ENCODE measurements at regions not wholly inside any gene's neighbourhood (a gene's known extent, or its start where the extent isn't known, plus 50 kb on each side); places are given as distances from the start of the nearest gene placed in this dataset.

DNA sequence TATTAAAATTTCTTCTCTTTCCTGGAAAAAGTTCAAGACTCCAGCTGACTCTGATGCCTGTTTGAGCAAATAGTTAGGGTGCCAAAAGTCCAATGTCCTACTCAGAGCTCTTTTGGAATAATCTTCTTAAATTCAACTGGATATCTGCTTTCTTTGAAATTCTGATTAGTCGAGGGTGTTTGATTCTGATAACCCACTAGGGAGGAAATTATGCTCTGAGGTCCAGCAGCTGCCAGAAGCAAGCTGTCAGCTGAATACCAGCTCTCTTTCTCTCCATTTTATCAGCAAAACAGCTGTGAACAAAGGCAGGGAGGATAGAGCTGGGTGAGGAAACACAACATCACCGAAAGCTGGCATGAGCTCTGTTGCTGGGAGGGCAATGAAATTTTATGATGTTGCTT is 141.5 kb downstream of the CAND1 start:
- ATAC-seq = no peak
- Histone ChIP-seq H2AFZ (ENCODE audit: low read depth, low read length, poor library complexity, severe bottlenecking) (no peak overlapping the region), H3K79me2 (ENCODE audit: insufficient read depth, low read length) (no peaks in the 10 kb centered on the region), H3K9ac (ENCODE audit: low read length) (no peak overlapping the region), H3K9me2 (ENCODE audit: insufficient read depth) (no peaks in the 10 kb centered on the region), H3K4me1 (ENCODE audit: control insufficient read depth in 1 of 2, insufficient read depth in 2 of 2, low read length in 2 of 2) (no peaks in the 10 kb centered on the region), H3K36me3 (ENCODE audit: control insufficient read depth in 1 of 2, insufficient read depth in 2 of 2, low read length in 2 of 2) (no peaks in the 10 kb centered on the region), H3K27me3 (ENCODE audit: insufficient read depth, low read length) (no peaks in the 10 kb centered on the region), H3K4me3 (replicated peaks in 1 of 2; ENCODE audit: low read depth in 1 of 2, low read length in 2 of 2) (no peak overlapping the region), H3K27ac (ENCODE audit: low read depth, low read length) (no peak overlapping the region), H4K20me1 (ENCODE audit: insufficient read depth) (no peaks in the 10 kb centered on the region), H3K9me3 (ENCODE audit: control insufficient read depth in 1 of 2, insufficient read depth in 1 of 2, low read depth in 1 of 2, low read length in 2 of 2) (no peaks in the 10 kb centered on the region), H3K4me2 (ENCODE audit: low read length) (no peak overlapping the region)
- TF ChIP-seq SIN3A (IDR thresholded peaks at IDR 0.05; ENCODE audit: low read depth) (no peak), EGR1 (IDR thresholded peaks at IDR 0.05; ENCODE audit: low read depth) (no peak), SP1 (IDR thresholded peaks at IDR 0.05; ENCODE audit: low read depth) (no peak), YY1 (IDR thresholded peaks at IDR 0.05; ENCODE audit: extremely low read depth, insufficient replicate concordance, low read depth, low read length) (no peak), POLR2A (IDR thresholded peaks at IDR 0.05; ENCODE audit: borderline replicate concordance, extremely low read depth, insufficient read depth, insufficient read length) (no peak), ZNF274 (IDR thresholded peaks at IDR 0.05; ENCODE audit: low read depth, low read length) (no peak), CBX3 (IDR thresholded peaks at IDR 0.05; ENCODE audit: low read depth) (no peak), RAD21 (IDR thresholded peaks at IDR 0.05; ENCODE audit: low read depth) (no peak), POLR2AphosphoS5 (IDR thresholded peaks at IDR 0.05; ENCODE audit: low read depth, low read length) (no peak), JUND (IDR thresholded peaks at IDR 0.05) (no peak), SRF (IDR thresholded peaks at IDR 0.05; ENCODE audit: low read depth) (no peak), TCF7L2 (IDR thresholded peaks at IDR 0.05; ENCODE audit: borderline replicate concordance, extremely low read depth, insufficient read depth, insufficient read length) (no peak)
- TF ChIP-seq, protein P1, sequence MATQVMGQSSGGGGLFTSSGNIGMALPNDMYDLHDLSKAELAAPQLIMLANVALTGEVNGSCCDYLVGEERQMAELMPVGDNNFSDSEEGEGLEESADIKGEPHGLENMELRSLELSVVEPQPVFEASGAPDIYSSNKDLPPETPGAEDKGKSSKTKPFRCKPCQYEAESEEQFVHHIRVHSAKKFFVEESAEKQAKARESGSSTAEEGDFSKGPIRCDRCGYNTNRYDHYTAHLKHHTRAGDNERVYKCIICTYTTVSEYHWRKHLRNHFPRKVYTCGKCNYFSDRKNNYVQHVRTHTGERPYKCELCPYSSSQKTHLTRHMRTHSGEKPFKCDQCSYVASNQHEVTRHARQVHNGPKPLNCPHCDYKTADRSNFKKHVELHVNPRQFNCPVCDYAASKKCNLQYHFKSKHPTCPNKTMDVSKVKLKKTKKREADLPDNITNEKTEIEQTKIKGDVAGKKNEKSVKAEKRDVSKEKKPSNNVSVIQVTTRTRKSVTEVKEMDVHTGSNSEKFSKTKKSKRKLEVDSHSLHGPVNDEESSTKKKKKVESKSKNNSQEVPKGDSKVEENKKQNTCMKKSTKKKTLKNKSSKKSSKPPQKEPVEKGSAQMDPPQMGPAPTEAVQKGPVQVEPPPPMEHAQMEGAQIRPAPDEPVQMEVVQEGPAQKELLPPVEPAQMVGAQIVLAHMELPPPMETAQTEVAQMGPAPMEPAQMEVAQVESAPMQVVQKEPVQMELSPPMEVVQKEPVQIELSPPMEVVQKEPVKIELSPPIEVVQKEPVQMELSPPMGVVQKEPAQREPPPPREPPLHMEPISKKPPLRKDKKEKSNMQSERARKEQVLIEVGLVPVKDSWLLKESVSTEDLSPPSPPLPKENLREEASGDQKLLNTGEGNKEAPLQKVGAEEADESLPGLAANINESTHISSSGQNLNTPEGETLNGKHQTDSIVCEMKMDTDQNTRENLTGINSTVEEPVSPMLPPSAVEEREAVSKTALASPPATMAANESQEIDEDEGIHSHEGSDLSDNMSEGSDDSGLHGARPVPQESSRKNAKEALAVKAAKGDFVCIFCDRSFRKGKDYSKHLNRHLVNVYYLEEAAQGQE (IDR thresholded peaks at IDR 0.05; ENCODE audit: low read depth) = no peak
- TF ChIP-seq, protein P2, sequence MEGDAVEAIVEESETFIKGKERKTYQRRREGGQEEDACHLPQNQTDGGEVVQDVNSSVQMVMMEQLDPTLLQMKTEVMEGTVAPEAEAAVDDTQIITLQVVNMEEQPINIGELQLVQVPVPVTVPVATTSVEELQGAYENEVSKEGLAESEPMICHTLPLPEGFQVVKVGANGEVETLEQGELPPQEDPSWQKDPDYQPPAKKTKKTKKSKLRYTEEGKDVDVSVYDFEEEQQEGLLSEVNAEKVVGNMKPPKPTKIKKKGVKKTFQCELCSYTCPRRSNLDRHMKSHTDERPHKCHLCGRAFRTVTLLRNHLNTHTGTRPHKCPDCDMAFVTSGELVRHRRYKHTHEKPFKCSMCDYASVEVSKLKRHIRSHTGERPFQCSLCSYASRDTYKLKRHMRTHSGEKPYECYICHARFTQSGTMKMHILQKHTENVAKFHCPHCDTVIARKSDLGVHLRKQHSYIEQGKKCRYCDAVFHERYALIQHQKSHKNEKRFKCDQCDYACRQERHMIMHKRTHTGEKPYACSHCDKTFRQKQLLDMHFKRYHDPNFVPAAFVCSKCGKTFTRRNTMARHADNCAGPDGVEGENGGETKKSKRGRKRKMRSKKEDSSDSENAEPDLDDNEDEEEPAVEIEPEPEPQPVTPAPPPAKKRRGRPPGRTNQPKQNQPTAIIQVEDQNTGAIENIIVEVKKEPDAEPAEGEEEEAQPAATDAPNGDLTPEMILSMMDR (IDR thresholded peaks at IDR 0.05 in 2 of 3, conservative IDR thresholded peaks at IDR 0.05 in 1 of 3; ENCODE audit: borderline replicate concordance in 1 of 3, insufficient read depth in 1 of 3, low read depth in 2 of 3, low read length in 2 of 3) = no peak
- TF ChIP-seq, protein P3, sequence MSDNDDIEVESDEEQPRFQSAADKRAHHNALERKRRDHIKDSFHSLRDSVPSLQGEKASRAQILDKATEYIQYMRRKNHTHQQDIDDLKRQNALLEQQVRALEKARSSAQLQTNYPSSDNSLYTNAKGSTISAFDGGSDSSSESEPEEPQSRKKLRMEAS (IDR thresholded peaks at IDR 0.05) = no peak
- TF ChIP-seq, protein P4, sequence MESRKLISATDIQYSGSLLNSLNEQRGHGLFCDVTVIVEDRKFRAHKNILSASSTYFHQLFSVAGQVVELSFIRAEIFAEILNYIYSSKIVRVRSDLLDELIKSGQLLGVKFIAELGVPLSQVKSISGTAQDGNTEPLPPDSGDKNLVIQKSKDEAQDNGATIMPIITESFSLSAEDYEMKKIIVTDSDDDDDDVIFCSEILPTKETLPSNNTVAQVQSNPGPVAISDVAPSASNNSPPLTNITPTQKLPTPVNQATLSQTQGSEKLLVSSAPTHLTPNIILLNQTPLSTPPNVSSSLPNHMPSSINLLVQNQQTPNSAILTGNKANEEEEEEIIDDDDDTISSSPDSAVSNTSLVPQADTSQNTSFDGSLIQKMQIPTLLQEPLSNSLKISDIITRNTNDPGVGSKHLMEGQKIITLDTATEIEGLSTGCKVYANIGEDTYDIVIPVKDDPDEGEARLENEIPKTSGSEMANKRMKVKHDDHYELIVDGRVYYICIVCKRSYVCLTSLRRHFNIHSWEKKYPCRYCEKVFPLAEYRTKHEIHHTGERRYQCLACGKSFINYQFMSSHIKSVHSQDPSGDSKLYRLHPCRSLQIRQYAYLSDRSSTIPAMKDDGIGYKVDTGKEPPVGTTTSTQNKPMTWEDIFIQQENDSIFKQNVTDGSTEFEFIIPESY (IDR thresholded peaks at IDR 0.05; ENCODE audit: extremely low read depth, insufficient replicate concordance, low read length) = no peak
- RAD21 ChIA-PET (ENCODE audit: low non-redundant PET in 1 of 2, low total read pairs in 2 of 2, uncharacterized antibody in 2 of 2, unreplicated experiment in 2 of 2) = no interaction called here
- POLR2A ChIA-PET = no interaction called here
- DNase-seq (ENCODE audit: low read depth, low spot score) = no peak
- intact Hi-C loops (cut with micrococcal nuclease) = no loop called here
- CTCF ChIA-PET = no interaction called here
- no TSS peak for BruUV-seq (replicated peaks)
